GM21786 (cell line): ENCODE measurements at regions not wholly inside any gene's neighbourhood (a gene's known extent, or its start where the extent isn't known, plus 50 kb on each side); places are given as distances from the start of the nearest gene placed in this dataset.
"Not testable (repeated sequence)": the region's sequence is repeated elsewhere in the genome, so short reads cannot be mapped to it uniquely, and the experiment has no call there.

Experiments
- ATAC-seq: cut with Tn5 transposase; IDR thresholded peaks from one replicate; pipeline ENCODE4 v1.9.1; 2021; ENCODE audit not compliant: unreplicated experiment

DNA sequence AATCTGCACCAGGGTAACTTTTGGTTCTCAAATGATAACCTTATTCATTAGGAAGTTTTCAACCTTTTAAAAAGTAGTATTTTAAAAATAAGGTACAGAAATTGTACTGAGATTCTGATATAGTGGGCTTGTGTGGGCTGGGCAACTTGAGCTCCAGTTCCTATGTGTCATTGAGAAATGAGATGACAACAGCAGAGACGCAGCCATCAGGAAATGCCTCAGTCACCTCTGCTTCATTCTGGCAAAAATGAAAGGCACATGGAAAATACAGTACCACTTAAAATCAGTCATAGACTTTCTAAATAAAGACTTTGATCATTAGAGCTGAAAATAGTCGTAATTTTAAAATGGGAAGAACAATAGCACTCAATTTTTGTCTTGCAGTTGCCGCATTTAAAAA, 480.2 kb downstream of the PLK2 start:
- no peak for ATAC-seq

DNA sequence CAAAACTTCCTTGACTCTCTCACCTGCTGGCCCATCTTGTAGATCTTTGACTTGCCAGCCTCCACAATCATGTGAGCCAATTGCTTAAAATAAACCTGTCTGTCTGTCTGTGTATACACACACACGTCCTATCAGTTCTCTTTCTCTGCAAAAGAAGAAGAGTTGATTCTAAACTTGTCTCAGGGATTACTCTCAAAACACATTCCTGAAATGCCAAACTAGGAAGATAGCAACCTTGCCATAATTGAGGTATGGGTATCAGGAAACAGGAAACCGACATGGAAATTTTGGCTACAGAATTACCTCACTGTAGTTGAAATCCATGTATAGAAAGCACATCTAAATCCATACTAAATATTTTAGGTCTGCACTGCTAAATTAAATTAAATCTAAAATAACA, 483.4 kb downstream of the PLK2 start:
- no peak for ATAC-seq

DNA sequence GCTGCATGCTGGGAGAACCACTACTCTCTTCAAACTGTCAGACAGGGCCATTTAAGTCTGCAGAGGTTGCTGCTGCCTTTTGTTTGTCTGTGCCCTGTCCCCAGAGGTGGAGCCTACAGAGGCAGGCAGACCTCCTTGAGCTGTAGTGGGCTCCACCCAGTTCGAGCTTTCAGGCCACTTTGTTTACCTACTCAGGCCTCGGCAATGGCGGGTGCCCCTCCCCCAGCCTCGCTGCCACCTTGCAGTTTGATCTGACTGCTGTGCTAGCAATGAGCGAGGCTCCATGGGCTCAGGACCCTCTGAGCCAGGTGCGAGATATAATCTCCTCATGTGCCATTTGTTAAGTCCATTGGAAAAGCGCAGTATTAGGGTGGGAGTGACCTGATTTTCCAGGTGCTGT, 487.8 kb downstream of the PLK2 start:
- ATAC-seq = not testable (repeated sequence)

DNA sequence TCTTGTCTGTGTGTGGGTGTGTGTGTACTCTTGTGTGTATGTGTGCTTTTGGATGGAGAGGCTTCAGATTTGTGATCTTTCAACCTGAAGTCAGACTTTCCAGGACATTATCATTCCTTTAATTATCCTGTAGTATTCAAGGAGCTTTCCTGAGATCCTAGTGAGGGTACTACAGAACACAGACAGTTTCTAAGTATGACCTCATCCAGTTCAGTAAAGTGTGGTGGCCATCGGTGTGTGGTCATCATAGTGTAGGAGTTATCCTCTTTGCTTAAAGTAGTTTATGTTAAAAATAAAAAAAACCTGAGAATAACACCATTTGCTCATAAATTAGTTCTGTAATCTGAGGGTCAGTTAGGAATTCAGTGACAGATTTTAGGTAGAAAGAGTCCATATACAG, 478.0 kb upstream of the ACTBL2 start:
- ATAC-seq = no peak

DNA sequence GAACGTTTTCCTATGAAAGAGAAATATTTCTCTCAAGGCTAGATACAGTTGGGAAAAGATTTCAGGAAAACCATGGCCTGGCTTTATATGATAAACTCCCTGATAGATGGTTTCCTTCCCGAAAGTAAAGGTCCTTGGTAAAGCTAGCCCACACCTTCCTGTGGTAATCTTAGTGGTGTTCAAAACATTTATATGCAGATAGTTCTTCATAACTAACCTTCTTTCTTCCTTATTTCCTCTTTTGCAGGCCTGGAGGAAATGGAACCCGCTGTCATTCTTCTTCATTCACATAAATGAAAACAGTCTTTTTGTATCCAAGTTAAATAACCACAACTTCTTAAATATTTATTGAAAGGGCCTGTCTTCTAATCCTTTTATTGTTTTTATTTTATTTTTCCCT, 474.0 kb upstream of the ACTBL2 start:
- no peak for ATAC-seq

DNA sequence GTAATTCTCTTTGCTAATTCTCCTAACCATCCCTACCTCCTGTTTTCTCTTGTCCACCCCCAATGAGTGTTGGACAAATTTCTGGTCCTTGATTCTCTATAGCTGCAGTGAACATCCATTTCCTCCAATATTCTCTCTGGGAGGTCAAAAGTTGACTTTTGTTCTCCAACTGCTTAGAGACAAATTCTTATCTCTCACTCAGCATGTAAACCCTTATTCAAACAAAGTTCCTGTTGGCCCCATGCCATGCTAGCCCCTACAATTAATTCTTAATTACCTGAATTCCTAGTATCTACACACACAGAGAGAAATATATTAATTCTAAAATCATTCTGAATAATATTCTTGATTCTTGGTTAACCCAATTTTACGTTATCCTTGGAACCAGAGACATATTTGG, 472.9 kb upstream of the ACTBL2 start:
- no peak for ATAC-seq

DNA sequence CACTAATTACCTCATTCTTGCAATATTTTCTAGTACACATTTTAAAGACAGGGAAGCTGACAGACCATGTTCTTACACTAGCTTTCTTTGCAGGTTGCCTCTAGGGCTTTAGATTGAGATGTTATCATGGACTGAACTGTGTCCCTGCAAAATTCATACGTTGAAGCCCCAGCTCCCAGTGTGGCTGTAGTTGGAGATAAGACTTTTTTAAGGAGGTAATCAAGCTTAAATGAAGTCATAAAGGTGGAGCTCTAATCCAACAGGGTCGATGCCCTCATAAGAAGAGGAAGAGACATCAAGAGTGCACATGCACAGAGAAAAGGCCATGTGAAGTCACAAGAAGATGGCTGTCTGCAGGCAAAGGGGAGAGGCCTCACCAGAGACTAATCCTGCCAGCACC, 471.2 kb upstream of the ACTBL2 start:
- ATAC-seq = no peak

DNA sequence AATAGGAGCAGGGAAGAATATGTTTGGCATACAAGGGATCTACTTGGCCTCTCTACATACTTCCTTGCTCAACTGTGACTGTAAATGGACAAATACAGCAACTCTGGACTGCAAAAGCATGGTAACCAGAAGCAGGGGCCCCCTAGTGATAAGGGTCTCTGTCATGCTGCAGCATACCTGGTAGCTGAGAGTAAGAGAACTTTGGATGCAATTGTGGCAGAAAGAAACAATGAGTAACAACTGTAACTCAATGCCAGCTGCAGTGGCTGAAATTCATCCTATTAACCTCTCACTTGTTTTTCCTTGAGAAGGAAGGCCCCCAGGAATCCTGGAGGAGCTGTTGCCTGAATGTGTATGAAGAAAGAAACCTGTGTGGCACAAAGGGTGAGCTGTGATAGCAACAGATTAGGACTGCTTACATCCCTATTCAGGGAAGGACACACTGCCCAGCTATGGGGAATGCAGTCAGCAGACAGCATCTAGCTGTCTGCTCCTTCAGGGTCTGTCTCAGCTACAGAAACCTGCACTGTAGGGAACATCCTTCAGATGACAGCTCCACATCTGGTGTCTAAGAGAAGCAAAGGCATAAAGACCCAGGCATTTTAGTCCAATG, 468.1 kb upstream of the ACTBL2 start:
- ATAC-seq = no peak

DNA sequence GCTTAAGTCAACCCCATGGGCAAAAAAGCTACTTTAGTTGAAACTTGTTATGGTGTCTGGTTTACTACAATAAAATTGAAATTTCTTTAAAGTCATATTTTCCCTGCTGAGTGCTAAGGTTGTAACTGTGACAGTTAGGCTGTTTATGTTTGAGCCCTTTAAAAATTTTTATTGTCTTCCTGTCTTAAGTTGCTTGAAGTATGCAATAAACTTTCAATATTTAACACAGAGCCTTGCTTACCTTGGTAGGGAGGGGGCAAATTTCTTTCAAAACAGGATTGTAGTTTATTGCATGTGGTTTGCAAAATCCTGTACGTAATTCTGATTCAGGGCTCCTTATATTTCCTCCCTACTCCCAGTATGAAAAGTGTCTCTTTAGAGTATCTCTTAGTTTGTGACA, 465.5 kb upstream of the ACTBL2 start:
- ATAC-seq = no peak

DNA sequence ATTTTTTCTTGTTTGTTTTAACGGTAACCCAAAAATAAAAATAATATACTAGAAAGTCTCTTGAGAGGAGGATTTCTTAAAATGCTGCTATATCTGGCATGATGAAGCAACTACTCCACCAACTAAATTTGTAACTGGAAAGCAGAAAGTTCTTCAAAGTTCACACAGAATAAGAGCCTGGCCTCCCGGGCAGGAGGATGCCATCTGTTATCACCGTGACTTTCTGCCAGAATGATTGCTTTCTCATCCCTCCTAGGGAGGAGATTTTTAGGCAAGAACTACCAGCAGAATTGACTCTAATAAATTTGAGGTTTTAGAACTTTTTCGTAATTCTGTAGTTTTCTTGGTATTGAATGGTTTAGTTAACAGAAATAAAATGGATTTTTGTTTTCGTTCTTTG, 464.6 kb upstream of the ACTBL2 start:
- ATAC-seq = no peak

DNA sequence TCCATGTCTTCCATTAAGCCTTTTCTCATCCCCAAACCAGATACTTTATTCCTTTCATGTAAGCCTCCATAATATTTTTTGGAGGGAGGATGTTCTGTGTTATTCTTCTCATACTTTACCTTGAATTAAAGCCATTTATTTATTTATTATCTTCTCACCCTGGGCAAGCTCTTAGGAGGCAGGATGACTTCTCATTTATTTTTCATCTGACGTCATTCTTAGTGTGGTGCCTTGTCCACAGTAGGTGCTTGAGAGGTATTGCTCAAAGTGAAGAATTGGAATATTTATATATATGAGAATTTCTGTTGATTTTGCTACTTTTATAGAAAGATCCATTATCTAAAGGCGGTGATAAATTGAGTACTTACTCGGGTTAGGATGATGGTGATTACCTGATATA, 458.3 kb upstream of the ACTBL2 start:
- ATAC-seq = no peak

DNA sequence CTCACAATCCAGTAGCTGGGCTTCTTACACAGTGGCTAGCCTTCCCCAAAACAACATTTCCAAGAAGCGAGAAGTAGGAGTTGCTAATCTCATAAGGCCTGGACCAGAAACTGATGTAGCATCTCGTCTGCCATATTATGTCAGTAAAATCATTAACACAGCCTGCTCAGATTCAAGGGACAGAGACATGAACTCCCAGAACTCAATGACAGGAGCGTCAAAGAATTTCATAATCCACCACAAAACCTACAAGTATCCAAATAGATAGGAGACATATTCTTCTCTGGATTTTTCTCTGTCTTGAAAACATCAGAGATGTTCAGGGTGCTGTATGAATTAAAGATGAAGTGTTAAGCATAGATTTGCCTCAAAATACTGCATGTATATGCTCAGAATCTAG, 457.6 kb upstream of the ACTBL2 start:
- no peak for ATAC-seq

DNA sequence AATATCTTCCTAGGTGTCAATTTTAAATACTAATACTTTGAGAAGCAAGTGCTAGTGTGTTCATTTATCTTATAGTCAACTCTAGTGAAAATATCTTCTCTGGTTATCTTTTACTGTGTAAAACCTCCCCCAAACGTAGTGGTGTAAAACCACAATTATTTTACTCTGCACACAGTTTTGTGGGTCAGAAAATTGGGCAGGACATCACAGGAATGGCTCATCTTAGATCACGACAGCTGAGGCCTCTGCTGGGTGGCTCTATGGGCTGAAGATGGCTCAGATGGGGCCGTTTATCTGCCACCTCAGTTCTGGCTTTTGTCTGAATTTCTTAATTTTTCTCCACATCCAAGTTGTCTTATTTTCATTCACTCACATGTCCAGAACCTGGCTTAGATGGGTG, 457.2 kb upstream of the ACTBL2 start:
- no peak for ATAC-seq

DNA sequence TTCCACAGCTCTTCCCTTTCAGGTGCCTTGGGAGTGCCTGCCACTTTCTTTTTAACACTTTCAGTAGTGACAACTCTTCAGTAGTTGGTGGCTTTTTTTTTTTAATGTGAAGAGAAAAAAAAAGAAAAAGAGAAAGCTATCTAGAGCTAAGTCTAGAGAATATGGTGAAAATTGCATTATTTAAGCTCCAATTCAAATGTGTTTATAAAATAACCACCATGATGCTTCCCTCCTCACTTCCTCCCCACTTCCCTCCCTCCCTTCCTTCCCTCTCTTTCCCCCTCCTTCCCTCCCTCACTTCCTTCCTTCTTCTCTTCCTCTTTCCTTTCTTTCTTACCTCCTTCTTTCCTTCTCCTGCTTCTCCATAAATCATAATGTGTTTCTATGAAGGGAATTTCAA, 456.7 kb upstream of the ACTBL2 start:
- no peak for ATAC-seq

DNA sequence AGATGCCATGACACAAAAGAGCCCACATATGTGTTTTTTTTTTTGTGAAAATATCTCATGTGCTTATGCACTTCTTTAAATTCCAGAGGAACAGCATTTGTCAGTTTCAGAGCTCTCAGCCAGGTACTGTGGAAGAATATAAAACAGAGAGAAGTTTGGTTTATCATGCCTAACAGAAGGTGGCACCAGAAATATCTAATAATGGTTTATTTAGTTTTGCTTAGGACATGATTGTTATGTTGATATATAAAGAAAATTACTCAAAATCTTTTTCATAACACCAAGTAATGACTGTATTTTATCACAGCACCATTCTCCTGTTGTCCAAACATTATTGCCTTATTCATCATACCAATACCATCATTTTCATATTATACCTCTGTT, 455.6 kb upstream of the ACTBL2 start:
- no peak for ATAC-seq

DNA sequence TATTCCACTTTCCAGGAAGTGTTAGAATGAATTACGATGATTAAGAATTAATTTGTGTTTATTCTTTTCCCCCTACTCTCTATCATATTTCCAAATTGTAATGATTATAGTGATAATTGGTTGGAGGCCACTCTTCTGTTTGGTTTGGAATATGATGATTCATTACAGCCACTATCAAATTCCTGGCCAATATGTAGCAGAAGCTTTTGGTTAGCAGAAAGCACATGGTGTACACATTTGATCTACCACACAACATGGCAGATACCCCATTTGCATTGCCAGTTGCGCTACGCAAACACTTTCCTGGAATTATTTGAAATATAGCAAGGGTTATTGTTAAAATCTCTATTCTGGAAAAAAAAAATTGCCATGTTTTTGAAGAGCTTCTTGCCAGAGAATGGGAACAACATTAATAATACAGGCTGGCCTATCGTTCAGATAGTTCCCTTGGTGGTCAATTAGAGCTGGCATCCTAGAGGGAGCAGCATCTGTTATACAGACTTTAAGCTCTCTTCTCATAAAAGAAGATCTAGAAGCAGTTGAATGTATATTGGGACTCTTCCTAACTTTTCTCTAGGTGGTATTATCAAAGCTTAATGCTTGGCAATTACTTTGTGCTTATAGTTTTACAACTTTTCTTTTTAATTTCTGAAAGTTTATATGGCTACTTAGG, 455.0 kb upstream of the ACTBL2 start:
- no peak for ATAC-seq

DNA sequence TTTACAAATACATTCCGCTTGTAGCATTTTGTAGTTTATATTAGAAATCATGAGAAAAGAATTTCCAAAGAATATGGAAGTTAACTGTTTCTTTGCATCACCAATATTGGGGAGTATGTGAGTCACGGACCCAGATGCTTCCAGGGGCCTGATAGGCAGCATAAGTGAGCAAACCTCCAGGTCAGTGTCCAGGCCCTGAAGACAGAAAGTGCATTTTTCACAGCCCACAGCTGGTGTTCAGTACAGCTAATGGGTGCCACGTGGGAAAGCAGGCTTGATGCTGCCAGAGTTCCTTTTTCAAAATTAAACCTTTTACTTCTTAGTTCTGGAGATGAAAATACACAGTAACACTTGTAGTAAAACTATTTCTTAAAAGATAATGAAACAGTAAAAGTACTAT, 454.4 kb upstream of the ACTBL2 start:
- ATAC-seq = no peak

DNA sequence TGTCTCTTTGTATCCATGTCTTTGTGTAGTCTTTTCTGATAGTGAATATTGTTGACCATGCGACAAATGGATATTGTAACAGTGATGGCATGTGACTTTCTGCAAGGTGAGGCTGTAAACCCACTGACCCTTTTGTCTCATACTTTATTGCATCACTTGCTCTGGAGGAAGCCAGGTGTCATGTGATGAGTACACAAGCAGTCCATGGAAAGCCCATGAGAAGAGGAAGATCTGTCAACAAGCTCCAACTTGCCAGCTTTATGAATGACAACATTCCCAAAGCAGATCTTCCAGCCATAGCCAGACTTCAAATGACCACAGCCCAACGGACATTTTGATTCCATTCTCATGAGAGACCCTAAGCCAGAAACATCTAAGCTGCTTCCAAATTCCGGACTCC, 450.1 kb upstream of the ACTBL2 start:
- no peak for ATAC-seq

DNA sequence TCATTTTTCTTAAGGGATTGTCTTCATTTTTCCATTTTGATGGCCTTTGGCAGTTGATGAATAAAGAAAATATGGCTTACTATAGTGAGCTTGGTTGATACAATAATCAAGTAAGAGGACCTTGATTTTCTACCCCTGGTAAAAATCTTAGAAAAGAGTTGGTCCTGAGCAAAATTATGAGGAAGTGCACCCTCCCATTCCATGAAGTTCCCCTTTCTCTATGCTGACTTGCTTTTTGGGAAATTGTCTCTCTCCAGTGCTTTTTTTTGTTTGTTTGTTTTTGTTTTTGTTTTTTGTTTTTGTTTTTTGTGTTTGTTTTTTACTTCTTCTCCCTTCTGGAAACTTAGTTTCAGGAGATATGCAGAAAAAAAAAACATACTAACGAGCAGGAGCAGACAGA, 449.2 kb upstream of the ACTBL2 start:
- ATAC-seq = no peak

DNA sequence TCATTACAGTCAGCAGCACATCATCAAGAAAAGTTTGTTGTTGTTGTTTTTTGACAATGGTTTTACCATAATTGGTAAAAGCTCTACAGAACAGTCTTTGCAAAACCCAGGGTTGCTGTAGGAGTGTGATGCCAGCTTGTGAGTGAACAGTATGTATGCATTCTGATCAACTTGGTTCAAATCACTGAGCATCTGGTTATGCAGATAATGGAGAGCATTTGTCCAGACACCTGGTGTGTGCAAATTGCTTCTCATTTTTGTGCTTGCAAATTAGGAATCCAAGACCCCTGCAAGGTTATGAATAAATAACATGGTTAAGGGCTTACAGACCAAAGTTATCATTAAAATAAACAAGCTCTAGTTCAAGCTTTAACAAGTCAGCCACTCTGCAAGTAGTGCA, 448.7 kb upstream of the ACTBL2 start:
- ATAC-seq = no peak

DNA sequence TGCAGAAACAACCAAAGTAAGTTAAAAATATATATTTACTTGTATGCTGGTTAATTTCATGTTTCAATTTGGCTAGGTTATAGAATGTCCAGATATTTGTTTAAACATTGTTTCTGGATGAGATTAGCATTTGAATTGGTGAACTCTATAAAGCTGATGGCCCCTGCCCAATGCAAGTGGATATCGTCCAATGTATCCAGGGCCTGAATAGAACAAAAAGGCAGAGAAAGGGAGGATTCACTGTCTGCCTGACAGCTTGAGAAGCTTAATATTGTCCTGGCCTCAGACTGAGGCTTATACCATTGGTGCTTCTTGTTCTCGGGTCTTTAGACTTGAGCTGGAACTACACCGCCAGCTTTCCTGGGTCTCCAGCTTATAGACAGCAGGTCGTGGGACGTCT, 446.7 kb upstream of the ACTBL2 start:
- no peak for ATAC-seq

DNA sequence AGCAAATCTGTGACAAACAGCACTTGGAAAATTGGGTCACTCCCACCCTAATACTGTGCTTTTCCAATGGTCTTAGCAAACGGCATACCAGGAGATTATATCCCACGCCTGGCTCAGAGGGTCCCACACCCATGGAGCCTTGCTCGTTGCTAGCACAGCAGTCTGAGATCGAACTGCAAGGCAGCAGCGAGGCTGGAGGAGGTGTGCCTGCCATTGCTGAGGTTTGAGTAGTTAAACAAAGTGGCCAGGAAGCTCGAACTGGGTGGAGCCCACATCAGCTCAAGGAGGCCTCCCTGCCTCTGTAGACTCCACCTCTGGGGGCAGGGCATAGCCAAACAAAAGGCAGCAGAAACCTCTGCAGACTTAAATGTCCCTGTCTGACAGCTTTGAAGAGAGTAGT, 440.5 kb upstream of the ACTBL2 start:
- ATAC-seq = not testable (repeated sequence)

DNA sequence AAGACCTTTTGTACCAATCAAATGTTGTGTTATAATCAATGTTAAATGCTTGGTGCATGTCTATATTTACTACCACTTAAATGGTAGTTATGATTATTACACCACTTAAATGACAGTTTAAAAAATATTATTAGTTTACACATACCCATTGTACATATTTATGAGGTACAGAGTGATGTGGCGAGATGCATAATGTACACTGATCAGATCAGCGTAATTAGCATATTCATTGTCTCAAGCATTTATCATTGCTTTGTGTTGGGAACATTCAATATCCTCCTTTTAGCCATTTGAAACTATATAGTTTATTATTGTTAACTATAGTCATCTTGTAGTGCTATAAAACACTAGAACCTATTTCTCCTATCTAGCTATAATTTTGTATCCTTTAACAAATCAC, 434.4 kb upstream of the ACTBL2 start:
- no peak for ATAC-seq
